DND-41 (cell line): ENCODE measurements at regions not wholly inside any gene's neighbourhood (a gene's known extent, or its start where the extent isn't known, plus 50 kb on each side); places are given as distances from the start of the nearest gene placed in this dataset.
"Not testable (repeated sequence)": the region's sequence is repeated elsewhere in the genome, so short reads cannot be mapped to it uniquely, and the experiment has no call there.

Source experiments
- CTCF ChIP-seq: IDR thresholded peaks from 2 replicates; pipeline ENCODE4 v1.5.1; 2012; ENCODE audit warnings: borderline replicate concordance, low read length, moderate library complexity, mild to moderate bottlenecking; ENCODE audit not compliant: poor library complexity, severe bottlenecking; ENCODE audit errors: extremely low read depth
- EZH2 ChIP-seq: IDR thresholded peaks from 3 replicates; pipeline ENCODE4 v1.6.1; 2012; ENCODE audit warnings: borderline replicate concordance, low read depth, mild to moderate bottlenecking, moderate library complexity, low read length, inconsistent platforms; ENCODE audit not compliant: severe bottlenecking

DNA sequence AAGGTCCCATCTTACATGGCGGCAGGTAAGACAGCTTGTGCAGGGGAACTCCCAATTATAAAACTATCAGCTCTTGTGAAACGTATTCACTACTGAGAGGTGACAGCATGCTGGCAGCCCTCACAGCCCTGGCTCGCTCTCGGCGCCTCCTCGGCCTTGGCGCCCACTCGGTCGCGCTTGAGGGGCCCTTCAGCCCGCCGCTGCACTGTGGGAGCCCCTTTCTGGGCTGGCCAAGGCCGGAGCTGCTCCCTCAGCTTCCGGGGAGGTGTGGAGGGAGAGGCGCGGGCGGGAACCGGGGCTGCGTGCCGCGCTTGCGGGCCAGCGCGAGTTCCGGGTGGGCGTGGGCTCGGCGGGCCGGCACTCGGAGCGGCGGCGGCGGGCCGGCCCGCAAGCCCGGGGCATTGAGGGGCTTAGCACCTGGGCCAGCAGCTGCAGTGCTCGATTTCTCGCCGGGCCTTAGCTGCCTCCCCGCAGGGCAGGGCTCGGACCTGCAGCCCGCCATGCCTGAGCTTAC lies 262.6 kb upstream of the CDH19 start:
- TF ChIP-seq CTCF, EZH2: not testable (repeated sequence)
